AG04449 (cell line): ENCODE measurements at regions not wholly inside any gene's neighbourhood (a gene's known extent, or its start where the extent isn't known, plus 50 kb on each side); places are given as distances from the start of the nearest gene placed in this dataset.

ENCODE experiments used
- CTCF ChIA-PET: fragments of 350-600 bp; formaldehyde crosslinking; extraction: SDS; loops from one replicate; lab custom pipeline; 2021; ENCODE audit warnings: antibody characterized with exemption; lab: Yijun Ruan, JAX
- POLR2A ChIA-PET: fragments of 400-600, 350-600 bp; formaldehyde crosslinking; extraction: SDS; loops from one replicate; lab custom pipeline; 2020; ENCODE audit warnings: antibody characterized with exemption, inconsistent platforms; lab: Yijun Ruan, JAX
- DNase-seq: peaks from one replicate; pipeline ENCODE4 v3.0.0-alpha.2; 2010; ENCODE audit warnings: low read depth, low spot score
- H3K4me3 ChIP-seq: 2 replicates; pipeline ENCODE4 v1.5.1; 2011; ENCODE audit warnings: low read depth, mild to moderate bottlenecking, control low read depth, low read length
- TF ChIP-seq, protein P1 (sequence below): IDR thresholded peaks from one replicate; pipeline ENCODE4 v1.5.1; 2011; ENCODE audit warnings: mild to moderate bottlenecking, moderate library complexity, low read length, control low read depth, inconsistent platforms; ENCODE audit not compliant: insufficient read depth; ENCODE audit errors: missing control alignments

- ChIA-PET POLR2A (no interaction called here), CTCF (no interaction called here)
- no peak overlapping the region for H3K4me3 ChIP-seq
- no peak for DNase-seq
- TF ChIP-seq, protein P1, sequence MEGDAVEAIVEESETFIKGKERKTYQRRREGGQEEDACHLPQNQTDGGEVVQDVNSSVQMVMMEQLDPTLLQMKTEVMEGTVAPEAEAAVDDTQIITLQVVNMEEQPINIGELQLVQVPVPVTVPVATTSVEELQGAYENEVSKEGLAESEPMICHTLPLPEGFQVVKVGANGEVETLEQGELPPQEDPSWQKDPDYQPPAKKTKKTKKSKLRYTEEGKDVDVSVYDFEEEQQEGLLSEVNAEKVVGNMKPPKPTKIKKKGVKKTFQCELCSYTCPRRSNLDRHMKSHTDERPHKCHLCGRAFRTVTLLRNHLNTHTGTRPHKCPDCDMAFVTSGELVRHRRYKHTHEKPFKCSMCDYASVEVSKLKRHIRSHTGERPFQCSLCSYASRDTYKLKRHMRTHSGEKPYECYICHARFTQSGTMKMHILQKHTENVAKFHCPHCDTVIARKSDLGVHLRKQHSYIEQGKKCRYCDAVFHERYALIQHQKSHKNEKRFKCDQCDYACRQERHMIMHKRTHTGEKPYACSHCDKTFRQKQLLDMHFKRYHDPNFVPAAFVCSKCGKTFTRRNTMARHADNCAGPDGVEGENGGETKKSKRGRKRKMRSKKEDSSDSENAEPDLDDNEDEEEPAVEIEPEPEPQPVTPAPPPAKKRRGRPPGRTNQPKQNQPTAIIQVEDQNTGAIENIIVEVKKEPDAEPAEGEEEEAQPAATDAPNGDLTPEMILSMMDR = no peak
Measured at GRCh38 chr2:167475791-167476190, 587.5 kb downstream of the XIRP2 start.

DNA sequence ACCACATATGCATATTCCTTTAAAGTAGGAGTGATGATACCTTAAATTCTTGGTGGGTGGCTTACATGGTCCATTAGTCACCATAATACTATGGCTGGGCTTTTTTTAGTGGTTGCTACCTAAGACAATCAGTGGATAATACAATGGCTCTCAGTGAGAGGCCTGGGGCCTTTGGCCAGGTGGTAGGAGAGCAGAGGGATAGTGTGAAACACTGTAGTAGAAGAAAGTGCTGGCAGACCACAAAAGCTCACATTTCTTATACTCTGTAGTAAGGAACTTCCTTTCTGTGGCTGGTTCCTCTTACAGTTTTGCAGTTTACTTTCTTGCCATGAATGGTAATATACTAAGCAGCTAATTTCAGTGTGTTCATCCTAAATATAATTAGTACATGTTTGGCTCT is 583.5 kb downstream of the XIRP2 start:
- no peak overlapping the region for H3K4me3 ChIP-seq
- TF ChIP-seq, protein P1 = no peak
- ChIA-PET POLR2A (no interaction called here), CTCF (interaction anchor here (0.6 kb wide), 1 partner anchor 21 kb away, joined by 3 read pairs; no protein-coding TSS in a partner anchor)
- no peak for DNase-seq

- CTCF ChIA-PET = interaction anchor here (0.6 kb wide), 1 partner anchor 21 kb away, joined by 3 read pairs; no protein-coding TSS in a partner anchor
- DNase-seq = no peak
- no peak overlapping the region for H3K4me3 ChIP-seq
- POLR2A ChIA-PET = no interaction called here
- TF ChIP-seq, protein P1 = no peak
Measured at GRCh38 chr2:167471332-167471731, 583.1 kb downstream of the XIRP2 start.

DNA sequence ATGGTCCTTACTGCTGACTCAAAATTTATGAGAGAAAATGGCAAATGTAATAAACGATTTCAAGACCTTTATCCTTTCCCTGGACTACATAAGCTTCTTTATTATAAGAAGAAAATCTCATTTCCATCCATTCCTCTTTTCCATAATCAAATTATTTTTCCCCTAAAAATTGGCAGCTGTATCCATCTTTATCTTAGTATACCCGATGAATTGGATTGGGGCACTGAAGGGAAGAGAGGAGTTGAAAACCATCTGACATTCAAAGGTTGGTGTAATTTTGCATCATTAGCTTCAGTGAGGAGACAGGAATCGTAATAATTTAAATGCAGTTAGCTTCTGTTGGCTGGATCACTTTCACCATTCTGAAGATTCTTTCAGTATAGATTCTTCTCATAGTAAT is 574.1 kb downstream of the XIRP2 start:
- no peak for DNase-seq
- ChIA-PET CTCF (no interaction called here), POLR2A (no interaction called here)
- TF ChIP-seq, protein P1 = no peak
- H3K4me3 ChIP-seq = no peak overlapping the region

DNA sequence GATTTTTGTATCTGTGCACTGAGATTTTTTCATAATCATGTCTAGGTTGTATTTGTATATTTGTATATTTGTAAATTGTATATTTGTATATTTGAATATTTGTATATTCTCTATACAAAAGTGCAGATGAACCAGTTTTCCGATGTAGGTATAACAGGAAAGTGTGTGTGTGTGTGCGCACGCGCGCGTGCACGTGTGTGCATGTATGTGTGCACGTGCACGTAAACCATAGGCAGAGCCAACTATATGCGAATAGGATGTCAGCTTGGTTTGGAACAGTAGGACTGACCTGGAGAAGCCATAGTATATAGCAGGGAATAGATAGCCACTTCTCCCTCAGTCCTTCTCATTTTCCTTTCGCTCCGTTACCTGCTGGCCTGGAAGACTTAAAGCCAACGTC is 565.8 kb downstream of the XIRP2 start:
- no peak overlapping the region for H3K4me3 ChIP-seq
- DNase-seq = no peak
- ChIA-PET POLR2A (no interaction called here), CTCF (no interaction called here)
- TF ChIP-seq, protein P1 = no peak

DNA sequence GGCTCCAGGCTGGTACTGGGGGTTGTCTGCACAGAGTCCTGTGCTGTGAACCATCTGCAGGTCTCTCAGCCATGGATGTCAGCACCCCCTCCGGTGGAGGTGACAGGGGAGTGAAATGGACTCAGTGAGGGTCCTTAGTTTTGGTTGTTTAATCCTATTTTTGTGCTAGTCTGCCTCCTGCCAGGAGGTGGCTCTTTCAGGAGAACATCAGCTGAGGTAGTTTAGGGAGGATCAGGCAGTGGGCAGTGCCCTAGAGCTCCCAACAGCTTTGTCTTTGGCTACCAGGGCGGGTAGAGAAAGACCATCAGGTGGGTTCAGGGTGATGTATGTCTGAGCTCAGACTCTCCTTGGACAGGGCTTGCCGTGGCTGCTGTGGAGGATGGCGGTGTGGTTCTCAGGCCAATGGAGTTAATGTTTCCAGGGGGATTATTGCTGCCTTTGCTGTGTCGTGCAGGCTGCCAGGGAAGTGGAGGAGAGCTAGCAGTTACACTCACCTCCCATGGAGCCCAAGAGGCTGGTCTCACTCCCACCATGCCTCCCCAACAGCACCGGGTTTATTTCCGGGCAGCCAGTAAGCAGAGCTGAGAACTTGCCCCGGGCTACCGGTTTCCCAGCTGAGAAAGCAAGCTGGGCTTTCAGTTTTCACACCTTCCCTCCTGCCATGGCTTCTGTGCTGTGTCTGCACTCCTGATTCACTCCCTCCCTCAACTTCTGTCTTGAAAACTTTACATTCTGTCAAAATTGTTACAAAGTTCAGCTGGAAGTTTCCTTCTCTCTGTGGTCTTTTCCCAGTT is 563.4 kb downstream of the XIRP2 start:
- TF ChIP-seq, protein P1 = no peak
- no peak overlapping the region for H3K4me3 ChIP-seq
- DNase-seq = no peak
- ChIA-PET CTCF (no interaction called here), POLR2A (no interaction called here)
